ENCODE measurements at regions not wholly inside any gene's neighbourhood (a gene's known extent, or its start where the extent isn't known, plus 50 kb on each side); places are given as distances from the start of the nearest gene placed in this dataset.

GRCh38 chr15:94099574-94099960 is 131.8 kb upstream of the MCTP2 start:
- DNase-seq = no peak

- no peak for DNase-seq
Measured at GRCh38 chr15:94098921-94099573, 132.3 kb upstream of the MCTP2 start.

- DNase-seq = no peak
Measured at GRCh38 chr15:94097552-94097951, 133.8 kb upstream of the MCTP2 start.

- DNase-seq = no peak
Measured at GRCh38 chr15:94094310-94094709, 137.1 kb upstream of the MCTP2 start.

- no peak for DNase-seq
Measured at GRCh38 chr15:94086341-94086740, 145.0 kb upstream of the MCTP2 start.

GRCh38 chr15:94083467-94084052 is 147.8 kb upstream of the MCTP2 start:
- no peak for DNase-seq

GRCh38 chr15:94081829-94082228 is 149.5 kb upstream of the MCTP2 start:
- DNase-seq = no peak

- DNase-seq = no peak
Measured at GRCh38 chr15:94080989-94081605, 150.3 kb upstream of the MCTP2 start.

- no peak for DNase-seq
Measured at GRCh38 chr15:94080416-94080815, 150.9 kb upstream of the MCTP2 start.

- no peak for DNase-seq
Measured at GRCh38 chr15:94079968-94080367, 151.4 kb upstream of the MCTP2 start.

- DNase-seq = no peak
Measured at GRCh38 chr15:94079459-94079858, 151.9 kb upstream of the MCTP2 start.

GRCh38 chr15:94077938-94078337 is 153.4 kb upstream of the MCTP2 start:
- no peak for DNase-seq

- DNase-seq = no peak
Measured at GRCh38 chr15:94075349-94075748, 156.0 kb upstream of the MCTP2 start.

- DNase-seq = no peak
Measured at GRCh38 chr15:94070356-94071295, 160.7 kb upstream of the MCTP2 start.

GRCh38 chr15:94069844-94070243 is 161.5 kb upstream of the MCTP2 start:
- DNase-seq = no peak

- no peak for DNase-seq
Measured at GRCh38 chr15:94066811-94067210, 164.6 kb upstream of the MCTP2 start.

- DNase-seq = no peak
Measured at GRCh38 chr15:94066046-94066445, 165.3 kb upstream of the MCTP2 start.

GRCh38 chr15:94064676-94065313 is 166.6 kb upstream of the MCTP2 start:
- no peak for DNase-seq

- DNase-seq = no peak
Measured at GRCh38 chr15:94061041-94061440, 170.3 kb upstream of the MCTP2 start.

- DNase-seq = no peak
Measured at GRCh38 chr15:94059013-94059587, 172.3 kb upstream of the MCTP2 start.

- DNase-seq = no peak
Measured at GRCh38 chr15:94057305-94057704, 174.1 kb upstream of the MCTP2 start.

- no peak for DNase-seq
Measured at GRCh38 chr15:94056314-94056713, 175.0 kb upstream of the MCTP2 start.

GRCh38 chr15:94053626-94054025 is 177.7 kb upstream of the MCTP2 start:
- no peak for DNase-seq

Data from CD4-positive, alpha-beta T cell treated with Interleukin-6 for 4 hours (primary cell).